ENCODE measurements at regions not wholly inside any gene's neighbourhood (a gene's known extent, or its start where the extent isn't known, plus 50 kb on each side); places are given as distances from the start of the nearest gene placed in this dataset.
"Not testable (repeated sequence)": the region's sequence is repeated elsewhere in the genome, so short reads cannot be mapped to it uniquely, and the experiment has no call there.

DNA sequence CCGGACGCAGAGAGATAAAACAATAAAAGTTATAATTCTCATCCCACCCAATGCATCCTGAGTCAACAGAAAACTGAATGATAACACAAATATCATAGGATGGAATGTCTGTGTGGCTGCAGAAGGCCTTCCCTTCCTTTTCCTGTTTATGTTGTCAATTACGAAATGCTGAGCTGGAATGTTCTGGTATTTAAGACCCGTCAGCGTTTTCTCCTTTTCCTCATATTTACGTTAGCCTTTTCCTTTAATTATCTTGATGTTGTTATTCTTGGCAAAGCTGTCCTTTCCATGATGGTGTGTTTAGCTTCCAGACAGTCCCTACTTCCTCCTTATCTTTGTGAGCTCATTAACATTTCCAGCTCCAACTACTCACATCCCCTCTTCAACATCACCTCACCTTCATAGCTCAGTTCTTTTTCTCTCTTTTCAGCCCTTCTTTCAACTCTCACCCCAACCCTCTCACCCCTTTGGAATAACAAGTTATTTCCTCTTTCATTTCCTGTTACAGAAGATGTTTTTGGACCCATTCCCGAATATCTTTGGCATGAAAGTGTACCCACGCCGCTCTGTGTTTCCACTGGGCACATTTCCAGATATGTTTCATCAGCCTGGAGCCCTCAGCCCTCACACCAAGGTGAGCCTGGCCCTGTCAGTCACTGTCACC is 221.6 kb downstream of the NR2F1-AS1 start:
- no peak for DNase-seq

DNA sequence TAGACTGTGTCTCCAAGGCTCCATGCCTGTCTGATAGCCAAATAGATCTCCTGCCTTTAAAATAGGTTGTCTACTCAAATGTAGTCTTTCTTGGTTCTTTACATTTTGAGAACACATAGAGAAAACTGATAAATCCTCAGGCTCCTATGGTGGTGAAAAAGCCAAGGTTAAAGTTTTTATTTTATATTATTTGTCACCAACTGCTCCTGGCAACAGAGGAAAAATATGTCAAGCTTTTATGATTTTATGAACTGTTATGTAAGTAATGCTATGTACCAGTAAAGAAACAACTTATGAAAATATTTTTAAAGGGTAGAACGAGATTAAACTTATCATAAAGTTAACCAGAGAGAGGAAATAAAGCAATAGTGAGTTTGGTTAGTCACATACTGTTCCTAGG is 222.8 kb downstream of the NR2F1-AS1 start:
- no peak for DNase-seq

DNA sequence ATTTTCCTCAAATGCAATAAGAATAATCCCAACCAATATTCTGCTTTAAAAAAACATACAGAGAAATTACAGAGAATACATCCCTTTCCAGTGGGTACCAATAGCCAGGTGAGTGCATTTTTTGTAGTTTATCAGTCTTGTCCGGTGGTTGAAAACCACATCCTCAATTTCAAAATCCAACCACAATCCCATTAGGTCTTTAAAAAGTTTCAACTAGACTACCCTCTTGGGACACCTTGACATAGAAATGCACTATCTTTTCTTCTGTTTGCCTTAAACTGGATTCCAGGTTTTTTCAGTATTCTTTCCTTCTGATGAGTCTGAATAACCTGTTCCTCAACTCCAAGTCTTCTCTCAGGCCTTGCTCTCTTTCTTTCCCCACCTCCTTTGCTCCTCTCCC is 223.3 kb downstream of the NR2F1-AS1 start:
- no peak for DNase-seq

DNA sequence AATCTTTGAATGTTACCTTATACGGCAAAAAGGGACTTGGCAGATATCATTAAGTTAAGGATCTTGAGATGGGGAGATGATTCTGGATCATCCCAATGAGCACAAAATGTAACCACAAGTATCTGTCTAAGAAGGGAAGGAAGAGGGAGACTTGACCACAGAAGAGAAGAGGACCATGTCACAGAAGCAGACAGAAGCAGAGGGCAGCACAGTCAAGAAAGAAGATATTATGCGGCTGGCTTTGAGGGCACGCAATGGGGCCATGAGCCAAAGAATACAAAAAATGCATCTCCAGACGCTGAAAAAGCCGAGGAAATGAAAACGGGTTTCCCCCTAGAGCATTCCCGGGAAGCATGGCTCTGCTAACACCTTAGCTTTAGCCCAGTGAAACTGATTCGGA is 225.3 kb downstream of the NR2F1-AS1 start:
- DNase-seq = no peak

- no peak for DNase-seq
Measured at GRCh38 chr5:93352186-93352585, 228.8 kb downstream of the NR2F1-AS1 start.

GRCh38 chr5:93349613-93350012 is 231.4 kb downstream of the NR2F1-AS1 start:
- DNase-seq = no peak

DNA sequence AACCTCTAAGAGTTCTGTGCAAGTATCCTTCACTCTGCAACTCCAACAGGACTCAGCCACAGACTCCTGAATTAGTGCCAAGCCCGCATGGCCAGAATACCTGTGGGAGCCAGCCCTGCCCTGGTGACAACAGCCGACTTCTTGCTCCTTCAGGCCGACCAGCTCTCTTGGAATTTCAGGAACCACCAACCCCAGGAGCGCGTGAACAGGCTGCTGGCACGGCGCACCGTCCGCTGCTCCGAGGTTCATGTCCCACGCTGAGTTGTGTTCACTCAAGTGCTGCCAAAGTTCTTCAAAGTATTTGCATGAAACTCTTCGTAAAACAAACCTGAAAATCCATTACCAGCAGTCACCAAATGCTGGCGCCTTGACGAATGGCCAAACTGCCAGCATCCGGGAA is 232.8 kb downstream of the NR2F1-AS1 start:
- DNase-seq = no peak

- DNase-seq = not testable (repeated sequence)
Measured at GRCh38 chr5:93346850-93347249, 234.2 kb downstream of the NR2F1-AS1 start.

DNA sequence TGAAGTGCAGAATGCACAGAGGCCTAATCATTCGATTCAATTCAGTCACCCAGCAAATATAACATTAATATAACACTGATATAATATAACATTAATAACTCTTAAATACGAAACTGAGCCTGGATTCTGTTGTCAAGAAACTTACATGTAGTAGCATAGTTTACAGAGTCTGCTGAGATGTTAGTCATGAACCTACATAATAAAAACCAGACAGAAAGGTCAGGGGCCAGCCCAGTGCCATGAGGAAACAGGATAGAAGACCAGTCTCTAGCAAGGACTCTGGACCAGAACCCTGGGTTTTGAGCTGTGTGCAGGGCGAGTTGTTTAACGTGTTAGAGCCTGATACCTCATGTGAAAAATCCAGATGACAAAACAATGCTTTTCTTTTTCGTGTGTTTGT is 234.7 kb downstream of the NR2F1-AS1 start:
- no peak for DNase-seq

DNA sequence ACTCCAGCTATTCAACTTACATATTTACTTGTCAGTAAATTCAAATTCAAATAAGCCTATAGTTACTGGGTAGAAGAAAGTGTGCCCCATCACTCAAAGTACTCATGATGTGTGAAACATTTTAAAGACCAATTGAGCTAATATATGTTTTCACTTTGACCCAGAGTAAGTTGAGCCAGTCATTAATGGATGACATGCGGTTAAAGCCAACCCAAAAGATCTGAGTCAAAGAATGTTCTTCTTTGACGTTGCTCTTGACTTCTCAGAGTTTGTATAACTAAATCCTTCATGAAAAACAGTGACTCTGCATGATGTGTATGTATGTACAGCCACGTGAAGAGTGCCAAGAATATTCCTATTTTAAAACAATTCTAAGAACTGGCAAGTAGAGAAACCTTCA is 237.4 kb downstream of the NR2F1-AS1 start:
- no peak for DNase-seq

DNA sequence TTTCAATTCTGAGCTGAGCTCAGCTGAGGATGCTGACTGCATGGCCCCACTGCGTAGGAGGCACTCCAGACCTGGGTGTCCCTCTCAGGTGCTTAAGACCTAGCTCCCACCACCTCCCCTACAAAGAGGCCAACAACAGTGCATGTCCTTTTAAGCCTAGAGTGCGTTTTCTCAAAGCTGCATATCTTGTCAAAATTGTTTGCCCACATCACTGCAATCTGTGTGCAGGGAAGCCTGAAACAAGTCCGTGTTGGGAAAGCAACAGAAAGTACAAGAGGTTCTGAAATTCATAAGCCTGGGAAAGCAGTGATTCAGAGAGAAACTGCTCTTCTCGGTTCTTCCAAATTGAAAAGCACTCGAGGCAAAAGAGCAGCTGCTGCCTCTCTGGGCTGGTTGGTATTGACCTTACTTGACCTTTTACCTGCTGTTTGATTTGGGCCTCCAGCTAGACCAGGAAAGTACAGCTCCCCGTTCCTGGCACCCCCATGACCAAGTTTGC is 238.4 kb downstream of the NR2F1-AS1 start:
- DNase-seq = no peak

DNA sequence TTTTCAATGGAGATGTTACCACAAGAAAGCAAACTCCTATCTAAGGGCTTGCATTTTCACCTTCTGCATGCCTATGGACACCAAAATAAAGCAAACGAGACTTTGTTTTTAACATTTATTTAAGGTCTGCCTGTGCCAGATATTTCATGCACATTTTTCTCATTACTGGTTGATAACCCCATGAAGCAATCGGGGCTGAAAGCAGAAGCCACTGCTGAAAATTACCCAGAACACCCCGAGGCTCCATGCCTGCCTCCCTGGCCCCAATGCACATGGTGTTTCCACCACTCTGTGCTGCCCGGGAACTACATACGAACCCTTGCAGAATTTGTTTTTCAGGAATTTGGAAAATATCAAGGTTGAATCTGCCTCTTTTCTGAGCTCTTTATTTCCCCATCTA is 240.1 kb downstream of the NR2F1-AS1 start:
- DNase-seq = no peak

GRCh38 chr5:93337138-93337537 is 243.9 kb downstream of the NR2F1-AS1 start:
- no peak for DNase-seq

- DNase-seq = no peak
Measured at GRCh38 chr5:93336330-93337110, 244.5 kb downstream of the NR2F1-AS1 start.

- no peak for DNase-seq
Measured at GRCh38 chr5:93331863-93332262, 249.2 kb downstream of the NR2F1-AS1 start.

DNA sequence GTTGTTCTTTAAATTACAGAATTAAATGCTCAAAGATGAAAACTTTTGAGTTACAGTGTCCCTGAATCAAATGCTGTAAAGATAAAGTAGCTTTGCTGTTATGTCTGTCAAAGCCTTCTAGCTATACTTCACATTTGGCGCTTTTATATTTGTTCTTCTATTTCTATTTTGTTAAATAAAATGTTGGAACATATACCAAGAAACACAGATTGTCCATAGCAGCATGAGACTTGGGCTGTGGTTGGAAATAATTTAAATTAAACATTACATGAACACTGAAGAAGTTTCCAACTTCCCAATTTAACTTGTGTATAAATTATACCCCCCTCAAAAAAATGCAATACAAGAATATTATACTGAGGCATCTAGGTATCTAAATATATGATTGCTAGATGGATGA is 249.8 kb downstream of the NR2F1-AS1 start:
- DNase-seq = no peak

DNA sequence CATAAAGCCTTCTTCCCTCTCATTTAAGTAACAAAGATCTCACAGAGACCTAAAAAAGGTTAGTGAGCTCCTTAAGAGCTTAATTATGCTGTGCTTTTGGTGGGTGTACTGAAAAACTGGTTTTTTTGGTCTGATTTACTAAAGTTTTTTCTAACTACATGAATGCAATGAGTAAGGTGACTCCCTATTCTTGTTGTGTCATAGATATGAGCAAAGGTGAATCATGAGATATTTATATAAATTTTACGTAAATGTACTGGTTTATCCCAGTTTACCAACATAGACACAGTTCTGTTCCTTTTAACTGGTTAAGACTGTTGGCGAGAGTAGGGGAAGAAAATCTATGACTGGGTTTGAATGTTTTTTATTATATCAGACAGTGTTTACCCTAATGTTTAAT is 250.5 kb downstream of the NR2F1-AS1 start:
- no peak for DNase-seq

- DNase-seq = no peak
Measured at GRCh38 chr5:93329756-93330155, 251.3 kb downstream of the NR2F1-AS1 start.

DNA sequence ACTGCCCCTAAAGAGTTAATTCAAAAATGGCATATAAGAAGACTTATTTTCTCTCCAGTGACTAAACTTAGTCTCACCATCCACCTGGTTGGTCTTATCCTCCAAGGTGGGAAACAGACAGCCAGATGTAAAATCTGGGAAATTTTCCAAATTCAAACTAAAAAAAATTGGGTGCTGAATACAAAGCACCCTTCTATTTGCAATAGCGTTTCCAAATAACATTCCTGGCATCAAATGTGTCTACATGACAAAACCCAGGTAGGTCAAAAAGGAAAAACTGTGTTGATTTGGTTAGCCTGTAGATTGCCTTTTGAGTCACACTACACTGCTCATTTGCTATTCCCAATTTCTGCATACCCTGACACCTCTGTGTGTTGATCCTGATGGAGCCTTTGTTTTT is 252.2 kb downstream of the NR2F1-AS1 start:
- DNase-seq = no peak

GRCh38 chr5:93327605-93328004 is 253.4 kb downstream of the NR2F1-AS1 start:
- no peak for DNase-seq

GRCh38 chr5:93325946-93326345 is 255.1 kb downstream of the NR2F1-AS1 start:
- DNase-seq = no peak

DNA sequence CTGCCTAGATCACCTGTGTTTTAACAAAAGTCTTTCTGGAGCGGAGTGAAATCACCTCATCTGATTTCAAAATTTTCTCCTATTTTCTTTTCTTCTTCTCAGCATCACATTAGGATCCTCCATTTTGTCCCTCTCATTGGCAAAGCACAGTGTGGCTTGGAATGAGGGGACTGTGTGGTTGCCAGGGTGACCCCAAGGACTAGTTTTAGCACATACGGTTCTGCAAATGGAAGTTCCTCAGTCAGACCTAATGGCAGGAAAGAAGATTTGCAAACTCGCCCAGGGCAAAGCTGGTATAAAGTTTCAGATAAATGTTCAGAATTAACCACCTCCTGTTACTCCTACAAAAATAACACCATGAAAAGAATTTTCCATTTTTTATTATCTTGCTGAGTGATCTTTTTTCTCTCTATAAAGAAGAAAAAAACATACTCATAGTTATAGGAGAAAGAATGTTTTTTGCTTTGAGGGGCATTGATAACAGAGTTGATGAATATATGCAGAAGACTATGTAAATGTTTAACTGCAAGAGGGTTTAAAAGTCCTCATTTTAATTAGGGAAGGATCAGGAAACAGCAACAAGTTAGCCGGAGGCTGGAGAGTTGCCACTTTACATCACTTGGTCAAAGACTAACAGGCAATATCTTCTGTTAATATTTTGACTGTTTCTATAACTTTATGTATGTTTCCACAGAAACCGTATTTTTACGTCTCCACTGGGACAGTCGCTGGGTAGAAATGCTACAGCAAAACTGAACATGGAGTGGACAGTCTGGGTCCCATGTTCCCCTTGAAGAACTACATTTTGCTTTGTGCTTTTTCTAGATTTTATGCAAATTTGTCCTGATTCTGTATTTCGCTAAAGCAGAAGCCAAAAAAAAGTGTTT is 257.8 kb downstream of the NR2F1-AS1 start:
- DNase-seq = no peak

- no peak for DNase-seq
Measured at GRCh38 chr5:93320920-93321445, 260.0 kb downstream of the NR2F1-AS1 start.

Data from NCI-H1930 (cell line).